NCI-H748 (cell line): ENCODE measurements at regions not wholly inside any gene's neighbourhood (a gene's known extent, or its start where the extent isn't known, plus 50 kb on each side); places are given as distances from the start of the nearest gene placed in this dataset.
A peak's percentile ranks its signal among the peaks of the same experiment; 100 is the strongest.

Source experiments
- DNase-seq: peaks from one replicate; lab custom pipeline; 2025; ENCODE audit not compliant: unreplicated experiment; lab: John Stamatoyannopoulos, UW

- no peak for DNase-seq
Observed at GRCh38 chr21:18937337-18937736, 533.8 kb upstream of the TMPRSS15 start.

GRCh38 chr21:18940791-18941190 is 537.2 kb upstream of the TMPRSS15 start:
- no peak for DNase-seq

GRCh38 chr21:18950045-18950740 is 546.6 kb upstream of the TMPRSS15 start:
- no peak for DNase-seq

GRCh38 chr21:18951271-18952038 is 547.9 kb upstream of the TMPRSS15 start:
- peak; percentile 69 for DNase-seq

- DNase-seq = peak; percentile 33
Observed at GRCh38 chr21:18954441-18954844, 550.9 kb upstream of the TMPRSS15 start.

GRCh38 chr21:18959817-18960216 is 556.2 kb upstream of the TMPRSS15 start:
- no peak for DNase-seq

- DNase-seq = no peak
Observed at GRCh38 chr21:18960306-18960705, 556.7 kb upstream of the TMPRSS15 start.

- DNase-seq = no peak
Observed at GRCh38 chr21:18970416-18970815, 566.8 kb upstream of the TMPRSS15 start.

GRCh38 chr21:18970941-18971340 is 567.4 kb upstream of the TMPRSS15 start:
- DNase-seq = no peak

GRCh38 chr21:18985584-18985983 is 582.0 kb upstream of the TMPRSS15 start:
- no peak for DNase-seq

- no peak for DNase-seq
Observed at GRCh38 chr21:18986197-18986596, 582.6 kb upstream of the TMPRSS15 start.

GRCh38 chr21:18987520-18988026 is 584.0 kb upstream of the TMPRSS15 start:
- DNase-seq = no peak

- DNase-seq = no peak
Observed at GRCh38 chr21:18989953-18990495, 586.4 kb upstream of the TMPRSS15 start.

- no peak for DNase-seq
Observed at GRCh38 chr21:18991846-18992245, 588.3 kb upstream of the TMPRSS15 start.

- DNase-seq = no peak
Observed at GRCh38 chr21:19010251-19010650, 606.7 kb upstream of the TMPRSS15 start.

- DNase-seq = no peak
Observed at GRCh38 chr21:19010996-19011395, 607.4 kb upstream of the TMPRSS15 start.

- DNase-seq = no peak
Observed at GRCh38 chr21:19011451-19011850, 607.9 kb upstream of the TMPRSS15 start.

- DNase-seq = peak; percentile 19
Observed at GRCh38 chr21:19013916-19014315, 610.3 kb upstream of the TMPRSS15 start.

- DNase-seq = no peak
Observed at GRCh38 chr21:19018529-19018928, 614.9 kb upstream of the TMPRSS15 start.

- DNase-seq = no peak
Observed at GRCh38 chr21:19022978-19023377, 619.4 kb upstream of the TMPRSS15 start.

GRCh38 chr21:19026911-19027310 is 623.3 kb upstream of the TMPRSS15 start:
- no peak for DNase-seq

GRCh38 chr21:19029816-19030215 is 626.2 kb upstream of the TMPRSS15 start:
- no peak for DNase-seq
